CD4-positive, alpha-beta T cell (primary cell): ENCODE measurements at regions not wholly inside any gene's neighbourhood (a gene's known extent, or its start where the extent isn't known, plus 50 kb on each side); places are given as distances from the start of the nearest gene placed in this dataset.

Experiments
- ATAC-seq: fragments of 200-7000 bp; cut with Tn5 transposase; one replicate; pipeline ENCODE4 v1.10.0; 2022; ENCODE audit warnings: mild to moderate bottlenecking; ENCODE audit not compliant: poor library complexity
- CTCF ChIA-PET: fragments of 350-600 bp; sonication (Branson Sonifier 250); formaldehyde crosslinking; loops from one replicate; lab custom pipeline; 2021; ENCODE audit warnings: antibody characterized with exemption, inconsistent platforms; lab: Charles Lee
- POLR2A ChIA-PET: fragments of 350-600 bp; sonication (Branson Sonifier 250); formaldehyde crosslinking; loops from one replicate; lab custom pipeline; 2021; ENCODE audit warnings: antibody characterized with exemption, inconsistent platforms; lab: Charles Lee
- DNase-seq, 14 experiments: peaks; one replicate each; pipeline ENCODE4 v3.0.0-alpha.2; 2013 to 2020; ENCODE audit warnings: mixed read lengths in 2 of 14
- H3K27ac ChIP-seq, 2 donors: one replicate each; pipeline versions ENCODE4 v1.5.1 to v1.7.0; 2013; ENCODE audit warnings: low read length in 2 of 2, low read depth in 1 of 2, mild to moderate bottlenecking in 1 of 2
- H3K27me3 ChIP-seq, 2 experiments: 1 replicate in 1 of 2; 2 replicates in 1 of 2; pipeline versions ENCODE4 v1.6.1 to v1.7.0; 2013; ENCODE audit warnings: low read length in 2 of 2, control low read depth in 1 of 2, mild to moderate bottlenecking in 1 of 2, moderate library complexity in 1 of 2; ENCODE audit not compliant: insufficient read depth in 2 of 2, control insufficient read depth in 1 of 2
- H3K36me3 ChIP-seq: one replicate; pipeline ENCODE4 v1.6.1; 2013; ENCODE audit warnings: low read length, control low read depth; ENCODE audit not compliant: insufficient read depth
- H3K4me1 ChIP-seq: one replicate; pipeline ENCODE4 v1.6.1; 2013; ENCODE audit warnings: low read length, control low read depth; ENCODE audit not compliant: insufficient read depth
- H3K4me3 ChIP-seq: one replicate; pipeline ENCODE4 v1.5.1; 2013; ENCODE audit warnings: mild to moderate bottlenecking, low read length, moderate library complexity
- H3K9me3 ChIP-seq, 2 experiments: 1 replicate in 1 of 2; 2 replicates in 1 of 2; pipeline versions ENCODE4 v1.6.1 to v1.7.0; 2013; ENCODE audit warnings: low read length in 2 of 2, mild to moderate bottlenecking in 2 of 2, control low read depth in 1 of 2, moderate library complexity in 1 of 2; ENCODE audit not compliant: control insufficient read depth in 1 of 2, insufficient read depth in 1 of 2
- H3K27ac Mint-ChIP-seq: one replicate; pipeline ENCODE4 v1.8.0; 2020; ENCODE audit warnings: mixed read lengths
- H3K27me3 Mint-ChIP-seq: one replicate; pipeline ENCODE4 v1.8.0; 2021; ENCODE audit warnings: mixed read lengths
- H3K36me3 Mint-ChIP-seq: one replicate; pipeline ENCODE4 v1.8.0; 2021; ENCODE audit warnings: low read depth, mixed read lengths
- H3K4me1 Mint-ChIP-seq: one replicate; pipeline ENCODE4 v1.8.0; 2021; ENCODE audit warnings: low read depth, mixed read lengths
- H3K4me3 Mint-ChIP-seq: one replicate; pipeline ENCODE4 v1.8.0; 2020; ENCODE audit warnings: mild to moderate bottlenecking, mixed read lengths
- H3K9me3 Mint-ChIP-seq: one replicate; pipeline ENCODE4 v1.8.0; 2020; ENCODE audit warnings: mixed read lengths
- intact Hi-C, 2 experiments: fragments of 100-400 bp; cut with DNase I in 1 of 2; cut with micrococcal nuclease in 1 of 2; formaldehyde crosslinking; loops; one replicate each; pipeline versions ENCODE4 v1.15.1 to v1.9.0; 2023 to 2025; cut with DNase I, micrococcal nuclease
- TF ChIP-seq, protein P1 (sequence below): fragments of 200-600 bp; IDR thresholded peaks from one replicate; pipeline ENCODE4 v1.8.0; 2022; ENCODE audit warnings: antibody characterized with exemption, mild to moderate bottlenecking

DNA sequence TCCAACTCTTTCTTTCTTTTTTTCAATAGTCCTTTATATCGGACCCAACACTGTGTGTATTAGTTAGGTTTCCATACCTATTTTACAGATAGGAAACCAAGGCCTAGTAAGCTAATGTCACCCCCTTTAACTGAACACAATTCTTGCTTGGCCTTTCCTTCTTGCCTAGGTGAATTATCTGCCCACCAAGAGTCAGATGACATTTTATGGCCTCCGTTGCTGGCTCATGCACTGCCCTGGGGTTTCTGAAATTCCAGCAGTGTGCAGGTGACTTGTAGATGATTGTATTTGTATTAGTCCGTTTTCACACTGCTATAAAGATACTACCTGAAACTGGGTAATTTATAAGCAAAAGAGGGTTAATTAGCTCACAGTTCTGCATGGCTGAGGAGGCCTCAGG, 293.8 kb downstream of the GAS1 start:
- no peaks in the 10 kb centered on the region for H3K9me3 ChIP-seq
- intact Hi-C loops, result no loop called here
- no peak overlapping the region for H3K27ac ChIP-seq
- no peaks in the 10 kb centered on the region for H3K4me1 ChIP-seq
- no peaks in the 10 kb centered on the region for H3K36me3 ChIP-seq
- Mint-ChIP-seq H3K4me1 (no peaks in the 10 kb centered on the region), H3K9me3 (peaks cover 7% of the 10 kb centered on the region), H3K27ac (no peak overlapping the region), H3K4me3 (no peak overlapping the region), H3K27me3 (no peaks in the 10 kb centered on the region), H3K36me3 (no peaks in the 10 kb centered on the region)
- peaks cover 0 to 7% of the 10 kb centered on the region in 2 experiments for H3K27me3 ChIP-seq
- ATAC-seq, result no peak
- TF ChIP-seq, protein P1, sequence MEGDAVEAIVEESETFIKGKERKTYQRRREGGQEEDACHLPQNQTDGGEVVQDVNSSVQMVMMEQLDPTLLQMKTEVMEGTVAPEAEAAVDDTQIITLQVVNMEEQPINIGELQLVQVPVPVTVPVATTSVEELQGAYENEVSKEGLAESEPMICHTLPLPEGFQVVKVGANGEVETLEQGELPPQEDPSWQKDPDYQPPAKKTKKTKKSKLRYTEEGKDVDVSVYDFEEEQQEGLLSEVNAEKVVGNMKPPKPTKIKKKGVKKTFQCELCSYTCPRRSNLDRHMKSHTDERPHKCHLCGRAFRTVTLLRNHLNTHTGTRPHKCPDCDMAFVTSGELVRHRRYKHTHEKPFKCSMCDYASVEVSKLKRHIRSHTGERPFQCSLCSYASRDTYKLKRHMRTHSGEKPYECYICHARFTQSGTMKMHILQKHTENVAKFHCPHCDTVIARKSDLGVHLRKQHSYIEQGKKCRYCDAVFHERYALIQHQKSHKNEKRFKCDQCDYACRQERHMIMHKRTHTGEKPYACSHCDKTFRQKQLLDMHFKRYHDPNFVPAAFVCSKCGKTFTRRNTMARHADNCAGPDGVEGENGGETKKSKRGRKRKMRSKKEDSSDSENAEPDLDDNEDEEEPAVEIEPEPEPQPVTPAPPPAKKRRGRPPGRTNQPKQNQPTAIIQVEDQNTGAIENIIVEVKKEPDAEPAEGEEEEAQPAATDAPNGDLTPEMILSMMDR, result no peak
- H3K4me3 ChIP-seq, result no peak overlapping the region
- DNase-seq, result no peak
- CTCF ChIA-PET, result no interaction called here
- POLR2A ChIA-PET, result no interaction called here

DNA sequence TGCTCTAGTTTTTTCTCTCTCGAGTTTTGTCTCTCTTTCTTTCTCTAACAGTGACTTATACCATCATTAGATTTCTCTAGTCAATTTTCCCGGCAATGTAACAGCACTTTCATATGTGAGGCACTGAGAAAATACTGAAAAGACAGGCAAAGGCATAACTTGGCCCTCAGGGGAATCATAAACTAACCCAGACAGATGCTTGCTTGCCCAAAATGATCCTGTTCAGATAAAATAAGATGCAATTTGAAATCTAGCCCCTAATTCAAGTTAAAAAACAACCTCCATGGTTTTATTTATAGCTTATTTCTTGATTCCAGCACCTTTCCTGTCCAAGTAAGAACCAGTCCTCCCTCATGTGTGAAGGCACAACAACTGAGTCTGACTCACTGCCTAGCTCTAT, 294.6 kb downstream of the GAS1 start:
- no peak overlapping the region for H3K4me3 ChIP-seq
- H3K27ac ChIP-seq, result no peak overlapping the region
- Mint-ChIP-seq H3K27me3 (no peaks in the 10 kb centered on the region), H3K4me3 (no peak overlapping the region), H3K4me1 (no peaks in the 10 kb centered on the region), H3K9me3 (peaks cover 7% of the 10 kb centered on the region), H3K36me3 (no peaks in the 10 kb centered on the region), H3K27ac (no peak overlapping the region)
- ChIA-PET POLR2A (no interaction called here), CTCF (no interaction called here)
- intact Hi-C loops, result no loop called here
- H3K36me3 ChIP-seq, result no peaks in the 10 kb centered on the region
- no peaks in the 10 kb centered on the region for H3K9me3 ChIP-seq
- TF ChIP-seq, protein P1, result no peak
- no peaks in the 10 kb centered on the region for H3K4me1 ChIP-seq
- DNase-seq (no peak), ATAC-seq (no peak)
- H3K27me3 ChIP-seq, result peaks cover 0 to 7% of the 10 kb centered on the region in 2 experiments

- H3K4me3 Mint-ChIP-seq, result no peak overlapping the region
These were observed 295.7 kb upstream of the TUT7 start for GRCh38 chr9:86649913-86650312.

More at GRCh38 chr9:86649913-86650312, 295.7 kb upstream of the TUT7 start:
- Mint-ChIP-seq H3K36me3 (no peaks in the 10 kb centered on the region), H3K4me1 (no peaks in the 10 kb centered on the region), H3K9me3 (peaks cover 3% of the 10 kb centered on the region), H3K27me3 (no peaks in the 10 kb centered on the region), H3K27ac (no peak overlapping the region)
- Histone ChIP-seq H3K27ac (no peak overlapping the region), H3K4me1 (no peaks in the 10 kb centered on the region), H3K36me3 (no peaks in the 10 kb centered on the region), H3K27me3 (no peaks in the 10 kb centered on the region), H3K4me3 (no peak overlapping the region), H3K9me3 (peaks cover 0 to 4% of the 10 kb centered on the region in 2 experiments)
- TF ChIP-seq, protein P1, result no peak
- DNase-seq (no peak), ATAC-seq (no peak)
- ChIA-PET POLR2A (no interaction called here), CTCF (no interaction called here)
- intact Hi-C loops, result no loop called here
